CD4-positive, alpha-beta T cell (primary cell): ENCODE measurements at regions not wholly inside any gene's neighbourhood (a gene's known extent, or its start where the extent isn't known, plus 50 kb on each side); places are given as distances from the start of the nearest gene placed in this dataset.
A peak's percentile ranks its signal among the peaks of the same experiment; 100 is the strongest.

Source experiments
- ATAC-seq: fragments of 200-7000 bp; cut with Tn5 transposase; one replicate; pipeline ENCODE4 v1.10.0; 2022; ENCODE audit warnings: mild to moderate bottlenecking; ENCODE audit not compliant: poor library complexity
- CTCF ChIA-PET: fragments of 350-600 bp; sonication (Branson Sonifier 250); formaldehyde crosslinking; loops from one replicate; lab custom pipeline; 2021; ENCODE audit warnings: antibody characterized with exemption, inconsistent platforms; lab: Charles Lee
- POLR2A ChIA-PET: fragments of 350-600 bp; sonication (Branson Sonifier 250); formaldehyde crosslinking; loops from one replicate; lab custom pipeline; 2021; ENCODE audit warnings: antibody characterized with exemption, inconsistent platforms; lab: Charles Lee
- DNase-seq, 14 experiments: peaks; one replicate each; pipeline ENCODE4 v3.0.0-alpha.2; 2013 to 2020; ENCODE audit warnings: mixed read lengths in 2 of 14
- H3K27ac ChIP-seq, 2 donors: one replicate each; pipeline versions ENCODE4 v1.5.1 to v1.7.0; 2013; ENCODE audit warnings: low read length in 2 of 2, low read depth in 1 of 2, mild to moderate bottlenecking in 1 of 2
- H3K27me3 ChIP-seq, 2 experiments: 1 replicate in 1 of 2; 2 replicates in 1 of 2; pipeline versions ENCODE4 v1.6.1 to v1.7.0; 2013; ENCODE audit warnings: low read length in 2 of 2, control low read depth in 1 of 2, mild to moderate bottlenecking in 1 of 2, moderate library complexity in 1 of 2; ENCODE audit not compliant: insufficient read depth in 2 of 2, control insufficient read depth in 1 of 2
- H3K36me3 ChIP-seq: one replicate; pipeline ENCODE4 v1.6.1; 2013; ENCODE audit warnings: low read length, control low read depth; ENCODE audit not compliant: insufficient read depth
- H3K4me1 ChIP-seq: one replicate; pipeline ENCODE4 v1.6.1; 2013; ENCODE audit warnings: low read length, control low read depth; ENCODE audit not compliant: insufficient read depth
- H3K4me3 ChIP-seq: one replicate; pipeline ENCODE4 v1.5.1; 2013; ENCODE audit warnings: mild to moderate bottlenecking, low read length, moderate library complexity
- H3K9me3 ChIP-seq, 2 experiments: 1 replicate in 1 of 2; 2 replicates in 1 of 2; pipeline versions ENCODE4 v1.6.1 to v1.7.0; 2013; ENCODE audit warnings: low read length in 2 of 2, mild to moderate bottlenecking in 2 of 2, control low read depth in 1 of 2, moderate library complexity in 1 of 2; ENCODE audit not compliant: control insufficient read depth in 1 of 2, insufficient read depth in 1 of 2
- H3K27ac Mint-ChIP-seq: one replicate; pipeline ENCODE4 v1.8.0; 2020; ENCODE audit warnings: mixed read lengths
- H3K27me3 Mint-ChIP-seq: one replicate; pipeline ENCODE4 v1.8.0; 2021; ENCODE audit warnings: mixed read lengths
- H3K36me3 Mint-ChIP-seq: one replicate; pipeline ENCODE4 v1.8.0; 2021; ENCODE audit warnings: low read depth, mixed read lengths
- H3K4me1 Mint-ChIP-seq: one replicate; pipeline ENCODE4 v1.8.0; 2021; ENCODE audit warnings: low read depth, mixed read lengths
- H3K4me3 Mint-ChIP-seq: one replicate; pipeline ENCODE4 v1.8.0; 2020; ENCODE audit warnings: mild to moderate bottlenecking, mixed read lengths
- H3K9me3 Mint-ChIP-seq: one replicate; pipeline ENCODE4 v1.8.0; 2020; ENCODE audit warnings: mixed read lengths
- intact Hi-C, 2 experiments: fragments of 100-400 bp; cut with DNase I in 1 of 2; cut with micrococcal nuclease in 1 of 2; formaldehyde crosslinking; loops; one replicate each; pipeline versions ENCODE4 v1.15.1 to v1.9.0; 2023 to 2025; cut with DNase I, micrococcal nuclease
- TF ChIP-seq, protein P1 (sequence below): fragments of 200-600 bp; IDR thresholded peaks from one replicate; pipeline ENCODE4 v1.8.0; 2022; ENCODE audit warnings: antibody characterized with exemption, mild to moderate bottlenecking

DNA sequence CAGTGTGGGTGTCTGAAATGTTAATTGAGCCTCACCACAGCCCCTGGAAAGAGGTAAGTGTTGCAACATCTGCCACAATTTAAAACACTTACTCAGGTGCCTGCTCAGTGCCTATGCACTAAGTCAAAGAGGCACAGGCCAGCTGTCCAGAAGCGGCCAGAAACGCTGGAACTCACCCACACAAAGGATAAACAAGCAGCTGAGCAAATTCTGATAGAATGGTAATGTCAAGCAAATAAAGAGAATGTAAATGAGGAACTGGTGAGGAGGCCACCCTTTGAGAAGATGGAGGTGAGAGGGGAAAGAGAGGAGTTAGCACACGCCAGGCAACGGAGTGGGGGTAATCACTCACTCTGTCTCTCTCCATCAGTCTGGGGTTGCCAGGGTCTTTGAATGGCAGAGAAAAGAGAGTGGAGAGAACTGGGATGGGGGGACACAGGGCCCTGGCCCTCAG is 67.7 kb upstream of the SERP2 start:
- POLR2A ChIA-PET: interaction anchor here (1.4 kb wide), 1 partner anchor 32 kb away, joined by 12 read pairs; no protein-coding TSS in a partner anchor
- Mint-ChIP-seq H3K27ac (peak overlapping the region; percentile 12), H3K4me3 (no peak overlapping the region), H3K36me3 (no peaks in the 10 kb centered on the region), H3K27me3 (peaks cover 7% of the 10 kb centered on the region), H3K4me1 (peaks cover 33% of the 10 kb centered on the region), H3K9me3 (no peaks in the 10 kb centered on the region)
- TF ChIP-seq, protein P1, sequence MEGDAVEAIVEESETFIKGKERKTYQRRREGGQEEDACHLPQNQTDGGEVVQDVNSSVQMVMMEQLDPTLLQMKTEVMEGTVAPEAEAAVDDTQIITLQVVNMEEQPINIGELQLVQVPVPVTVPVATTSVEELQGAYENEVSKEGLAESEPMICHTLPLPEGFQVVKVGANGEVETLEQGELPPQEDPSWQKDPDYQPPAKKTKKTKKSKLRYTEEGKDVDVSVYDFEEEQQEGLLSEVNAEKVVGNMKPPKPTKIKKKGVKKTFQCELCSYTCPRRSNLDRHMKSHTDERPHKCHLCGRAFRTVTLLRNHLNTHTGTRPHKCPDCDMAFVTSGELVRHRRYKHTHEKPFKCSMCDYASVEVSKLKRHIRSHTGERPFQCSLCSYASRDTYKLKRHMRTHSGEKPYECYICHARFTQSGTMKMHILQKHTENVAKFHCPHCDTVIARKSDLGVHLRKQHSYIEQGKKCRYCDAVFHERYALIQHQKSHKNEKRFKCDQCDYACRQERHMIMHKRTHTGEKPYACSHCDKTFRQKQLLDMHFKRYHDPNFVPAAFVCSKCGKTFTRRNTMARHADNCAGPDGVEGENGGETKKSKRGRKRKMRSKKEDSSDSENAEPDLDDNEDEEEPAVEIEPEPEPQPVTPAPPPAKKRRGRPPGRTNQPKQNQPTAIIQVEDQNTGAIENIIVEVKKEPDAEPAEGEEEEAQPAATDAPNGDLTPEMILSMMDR: no peak
- ATAC-seq: no peak
- CTCF ChIA-PET: no interaction called here
- H3K4me3 ChIP-seq: no peak overlapping the region
- intact Hi-C loops: no loop called here
- H3K36me3 ChIP-seq: no peaks in the 10 kb centered on the region
- no peak overlapping the region for H3K27ac ChIP-seq
- no peaks in the 10 kb centered on the region for H3K27me3 ChIP-seq
- DNase-seq: no peak
- H3K4me1 ChIP-seq: peaks cover 11% of the 10 kb centered on the region
- H3K9me3 ChIP-seq: no peaks in the 10 kb centered on the region

DNA sequence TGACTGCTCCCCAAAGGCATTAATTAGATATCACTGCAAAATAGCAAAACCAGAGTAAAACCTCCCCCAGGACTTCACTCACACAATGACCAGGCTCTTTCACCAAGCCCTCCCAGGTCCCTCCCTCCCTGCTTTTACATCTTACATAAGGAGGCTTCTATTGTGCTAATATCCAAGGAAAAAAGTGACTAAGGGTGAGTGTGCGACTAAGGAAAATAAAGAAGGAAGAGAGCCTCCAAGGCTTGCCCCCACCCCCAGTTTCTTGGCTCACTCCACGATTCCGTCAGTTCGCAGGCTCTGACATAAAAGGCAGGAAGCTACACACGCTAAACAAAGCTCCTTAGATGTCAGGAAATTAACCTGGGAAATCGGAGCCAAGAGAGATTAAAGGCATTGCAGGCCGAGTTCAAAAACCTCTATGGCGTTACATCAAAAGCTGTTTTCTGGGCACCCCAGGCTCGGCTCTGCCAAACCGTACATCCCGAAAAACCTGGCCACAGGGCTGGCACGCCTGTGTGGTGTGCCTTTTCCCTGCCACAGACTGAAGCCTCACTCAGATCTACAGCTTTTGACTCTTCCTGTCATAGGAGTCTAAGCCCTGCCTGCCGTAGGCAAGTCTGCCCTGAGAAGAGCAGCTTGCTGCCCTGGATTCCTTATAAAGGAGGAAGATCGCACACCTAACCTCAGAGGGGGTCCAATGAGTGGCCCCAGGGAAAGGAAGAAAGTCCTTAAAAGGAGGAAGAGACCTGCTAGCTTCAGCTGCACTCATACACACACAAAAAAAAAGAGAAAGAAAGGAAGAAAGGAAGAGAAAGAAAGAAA is 67.0 kb upstream of the SERP2 start:
- POLR2A ChIA-PET: interaction anchor here (0.7 to 1.4 kb wide), 2 partner anchors 32 to 129 kb away, joined by 3 to 12 read pairs; no protein-coding TSS in a partner anchor
- no peaks in the 10 kb centered on the region for H3K9me3 ChIP-seq
- H3K4me1 ChIP-seq: peaks cover 11% of the 10 kb centered on the region
- peaks cover 4% of the 10 kb centered on the region for H3K27me3 Mint-ChIP-seq
- H3K9me3 Mint-ChIP-seq: no peaks in the 10 kb centered on the region
- TF ChIP-seq, protein P1: no peak
- intact Hi-C loops: no loop called here
- H3K27ac ChIP-seq: no peak overlapping the region
- H3K36me3 ChIP-seq: no peaks in the 10 kb centered on the region
- peak overlapping the region; percentile 12 for H3K27ac Mint-ChIP-seq
- H3K27me3 ChIP-seq: no peaks in the 10 kb centered on the region
- DNase-seq (peak in 4 of 14 experiments; percentile 7 to 25 (median 19)), ATAC-seq (peak; percentile 64)
- peak overlapping the region; percentile 61 for H3K4me3 Mint-ChIP-seq
- CTCF ChIA-PET: interaction anchor here (1.3 kb wide), 1 partner anchor 12 kb away, joined by 5 read pairs; no protein-coding TSS in a partner anchor
- peak overlapping the region; percentile 19 for H3K4me3 ChIP-seq
- H3K36me3 Mint-ChIP-seq: no peaks in the 10 kb centered on the region
- peaks cover 33% of the 10 kb centered on the region for H3K4me1 Mint-ChIP-seq

DNA sequence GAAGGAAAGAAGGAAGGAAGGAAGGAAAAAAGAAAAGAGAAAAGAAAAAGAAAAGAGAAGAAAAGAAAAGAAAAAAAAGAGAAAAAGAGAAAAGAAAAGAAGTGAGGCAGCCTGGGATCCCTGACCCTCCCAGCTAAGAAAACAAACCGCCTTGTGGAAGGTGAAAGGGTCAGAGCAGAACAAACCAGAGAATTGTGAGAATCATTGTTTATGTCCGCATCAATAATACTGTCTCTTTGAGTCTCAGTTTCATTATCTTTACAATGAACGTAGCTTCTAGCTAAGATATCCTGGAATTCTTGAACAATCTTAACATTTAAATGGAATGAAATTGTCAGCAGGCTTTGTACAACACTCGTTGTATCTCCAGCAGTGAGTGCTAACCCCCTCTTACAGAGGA is 66.4 kb upstream of the SERP2 start:
- H3K4me3 ChIP-seq: no peak overlapping the region
- H3K4me3 Mint-ChIP-seq: no peak overlapping the region
- no peak overlapping the region for H3K27ac ChIP-seq
- intact Hi-C loops: no loop called here
- H3K4me1 ChIP-seq: peaks cover 11% of the 10 kb centered on the region
- no peaks in the 10 kb centered on the region for H3K36me3 ChIP-seq
- POLR2A ChIA-PET: interaction anchor here (0.7 to 1.4 kb wide), 2 partner anchors 33 to 128 kb away, joined by 3 to 12 read pairs; no protein-coding TSS in a partner anchor
- H3K27me3 ChIP-seq: no peaks in the 10 kb centered on the region
- ATAC-seq: no peak
- H3K9me3 Mint-ChIP-seq: no peaks in the 10 kb centered on the region
- DNase-seq: no peak
- H3K36me3 Mint-ChIP-seq: no peaks in the 10 kb centered on the region
- CTCF ChIA-PET: interaction anchor here (1.3 kb wide), 1 partner anchor 11 kb away, joined by 5 read pairs; no protein-coding TSS in a partner anchor
- TF ChIP-seq, protein P1: no peak
- H3K4me1 Mint-ChIP-seq: peaks cover 33% of the 10 kb centered on the region
- peak overlapping the region; percentile 12 for H3K27ac Mint-ChIP-seq
- no peaks in the 10 kb centered on the region for H3K27me3 Mint-ChIP-seq
- H3K9me3 ChIP-seq: no peaks in the 10 kb centered on the region
